ENCODE measurements at regions not wholly inside any gene's neighbourhood (a gene's known extent, or its start where the extent isn't known, plus 50 kb on each side); places are given as distances from the start of the nearest gene placed in this dataset.

- peak overlapping the region in 1 of 2 donors; percentile 39 for H3K27ac ChIP-seq
- DNase-seq (peak in 1 of 4 donors; percentile 12), ATAC-seq (no peak)
- intact Hi-C loops (cut with DNase I), result no loop called here
- H3K9me3 ChIP-seq, result no peaks in the 10 kb centered on the region
- H3K4me3 ChIP-seq, result no peak overlapping the region
- no peaks in the 10 kb centered on the region for H3K4me1 ChIP-seq
- no peak for TF ChIP-seq CTCF (IDR thresholded peaks at IDR 0.05)
- no peaks in the 10 kb centered on the region for H3K27me3 ChIP-seq
- H3K36me3 ChIP-seq, result no peaks in the 10 kb centered on the region
Observed at GRCh38 chr2:173630425-173631126, 275.9 kb downstream of the CDCA7 start.

GRCh38 chr2:173631127-173631460 is 276.4 kb downstream of the CDCA7 start:
- intact Hi-C loops (cut with DNase I), result no loop called here
- Histone ChIP-seq H3K9me3 (no peaks in the 10 kb centered on the region), H3K4me3 (no peak overlapping the region), H3K27me3 (no peaks in the 10 kb centered on the region), H3K4me1 (no peaks in the 10 kb centered on the region), H3K36me3 (no peaks in the 10 kb centered on the region), H3K27ac (peak overlapping the region in 1 of 2 donors; percentile 39)
- no peak for TF ChIP-seq CTCF (IDR thresholded peaks at IDR 0.05)
- ATAC-seq, result no peak
- DNase-seq, result peak in 2 of 4 donors; percentile 34 to 58

GRCh38 chr2:173644146-173644545 is 289.5 kb downstream of the CDCA7 start:
- ATAC-seq, result no peak
- H3K27ac ChIP-seq, result no peak overlapping the region
- no peaks in the 10 kb centered on the region for H3K27me3 ChIP-seq
- no peak overlapping the region for H3K4me3 ChIP-seq
- no peak for TF ChIP-seq CTCF (IDR thresholded peaks at IDR 0.05)
- no peak for DNase-seq
- H3K36me3 ChIP-seq, result no peaks in the 10 kb centered on the region
- intact Hi-C loops (cut with DNase I), result no loop called here
- H3K9me3 ChIP-seq, result no peaks in the 10 kb centered on the region
- no peaks in the 10 kb centered on the region for H3K4me1 ChIP-seq

- Histone ChIP-seq H3K36me3 (no peaks in the 10 kb centered on the region), H3K9me3 (no peaks in the 10 kb centered on the region), H3K4me1 (no peaks in the 10 kb centered on the region), H3K27ac (no peak overlapping the region), H3K27me3 (no peaks in the 10 kb centered on the region), H3K4me3 (no peak overlapping the region)
- ATAC-seq (peak; percentile 96), DNase-seq (peak in 2 of 4 donors; percentile 18 to 66)
- no peak for TF ChIP-seq CTCF (IDR thresholded peaks at IDR 0.05)
- intact Hi-C loops (cut with DNase I), result no loop called here
Observed at GRCh38 chr2:173647681-173648311, 293.1 kb downstream of the CDCA7 start.

GRCh38 chr2:173648816-173649215 is 294.1 kb downstream of the CDCA7 start:
- no peak overlapping the region for H3K27ac ChIP-seq
- TF ChIP-seq CTCF (IDR thresholded peaks at IDR 0.05), result no peak
- no peak for ATAC-seq

More at GRCh38 chr2:173648816-173649215, 294.1 kb downstream of the CDCA7 start:
- Histone ChIP-seq H3K36me3 (no peaks in the 10 kb centered on the region), H3K27me3 (no peaks in the 10 kb centered on the region), H3K9me3 (no peaks in the 10 kb centered on the region), H3K4me1 (peaks cover 0 to 3% of the 10 kb centered on the region in 2 donors), H3K4me3 (no peak overlapping the region)
- DNase-seq, result no peak
- intact Hi-C loops (cut with DNase I), result no loop called here

All from left lung (tissue), 4 donors.